Umbilical cord (tissue), 1 donor: ENCODE measurements at regions not wholly inside any gene's neighbourhood (a gene's known extent, or its start where the extent isn't known, plus 50 kb on each side); places are given as distances from the start of the nearest gene placed in this dataset.

ENCODE experiments used
- DNase-seq: peaks from one replicate; pipeline ENCODE4 v3.0.0-alpha.2; 2015; ENCODE audit warnings: low spot score

- DNase-seq, result no peak
Observed at GRCh38 chr2:215770668-215771067, 242.7 kb downstream of the MREG start.

- no peak for DNase-seq
Observed at GRCh38 chr2:215769246-215769645, 244.1 kb downstream of the MREG start.

- no peak for DNase-seq
Observed at GRCh38 chr2:215767625-215768024, 245.7 kb downstream of the MREG start.

DNA sequence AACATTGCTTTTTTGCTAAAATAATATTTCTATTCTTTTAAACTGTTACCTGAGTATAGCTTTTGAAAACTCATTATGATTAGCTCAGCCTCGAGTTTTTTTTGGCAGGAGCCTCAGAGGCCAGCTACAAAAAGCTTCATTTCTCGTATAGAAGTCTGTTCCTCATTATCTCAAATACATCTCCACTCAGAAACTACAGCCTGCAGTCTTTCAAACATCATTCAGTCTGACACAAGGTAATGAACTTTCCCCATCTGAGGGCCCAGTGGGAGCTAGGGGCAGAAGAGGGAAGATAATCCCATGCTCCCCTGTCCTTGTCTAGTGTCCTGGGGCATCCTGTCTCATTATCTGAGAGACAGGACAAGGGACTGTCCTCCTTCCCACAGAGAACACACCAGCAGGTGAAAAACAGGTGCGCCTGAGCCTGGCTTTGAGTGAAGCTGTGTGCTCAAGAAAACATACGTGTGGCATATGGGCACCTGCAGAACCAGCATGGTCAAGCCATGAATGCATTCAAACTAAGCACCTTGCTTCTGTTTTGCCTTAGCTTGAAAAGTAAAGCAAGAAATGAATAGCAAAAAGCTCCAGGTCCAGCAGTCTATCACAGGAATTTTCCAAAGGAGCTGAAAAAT, 247.5 kb downstream of the MREG start:
- DNase-seq, result no peak

GRCh38 chr2:215764441-215765048, 248.8 kb downstream of the MREG start:
- DNase-seq, result no peak

GRCh38 chr2:215760557-215760956, 252.8 kb downstream of the MREG start:
- DNase-seq, result no peak

DNA sequence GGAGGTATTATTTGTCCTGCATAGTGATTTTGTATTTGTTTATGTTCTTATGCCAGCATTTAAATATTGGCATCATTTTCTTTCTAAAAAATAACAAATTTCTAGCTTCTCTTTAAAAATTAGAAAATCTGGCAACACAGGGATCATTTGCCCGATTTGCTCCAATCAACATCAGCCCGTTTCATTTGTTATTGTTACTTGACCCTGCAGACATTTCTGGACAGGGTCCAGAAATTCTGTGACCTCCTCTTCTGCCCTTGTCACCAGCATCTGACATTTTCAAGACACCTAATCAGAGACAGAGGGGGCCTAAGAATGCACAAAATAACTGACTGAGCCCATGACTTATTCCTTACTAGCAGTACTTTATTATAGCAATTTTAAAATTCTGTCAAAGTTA, 253.3 kb downstream of the MREG start:
- no peak for DNase-seq

DNA sequence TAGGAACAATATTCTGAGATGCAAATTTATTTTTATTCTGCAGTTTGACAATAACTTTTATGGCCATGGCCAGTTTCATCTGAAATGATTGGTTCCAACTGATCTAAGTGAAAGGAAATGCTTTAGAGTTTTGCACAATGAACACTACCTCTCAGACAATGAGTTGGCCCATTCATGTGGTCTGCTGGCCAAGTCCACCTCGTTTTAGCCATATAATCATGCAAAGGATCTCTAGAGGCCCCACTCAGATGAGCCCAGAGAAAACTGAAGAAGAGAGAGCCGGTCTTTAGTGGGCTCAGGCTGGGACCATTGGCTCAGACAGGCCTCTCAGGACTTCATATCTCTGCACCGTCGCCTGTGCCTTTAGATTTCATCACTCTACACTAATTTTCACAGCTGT, 254.7 kb downstream of the MREG start:
- no peak for DNase-seq

DNA sequence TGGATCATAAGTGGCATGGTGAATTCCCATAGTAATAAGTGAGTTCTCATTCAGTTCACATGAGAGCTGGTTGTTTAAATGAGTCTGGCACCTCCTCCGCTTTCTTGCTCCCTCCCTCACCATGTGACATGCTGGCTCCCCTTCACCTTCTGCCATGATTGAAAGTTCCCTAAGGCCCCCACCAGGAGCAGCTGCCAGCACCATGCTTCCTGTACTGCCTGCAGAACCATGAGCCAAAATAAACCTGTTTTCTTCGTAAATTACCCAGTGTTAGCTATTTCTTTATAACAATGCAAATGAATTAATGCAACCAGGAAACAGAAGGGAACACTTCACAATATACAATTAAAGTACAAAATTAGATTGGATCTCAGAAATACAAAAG, 257.0 kb downstream of the MREG start:
- no peak for DNase-seq

DNA sequence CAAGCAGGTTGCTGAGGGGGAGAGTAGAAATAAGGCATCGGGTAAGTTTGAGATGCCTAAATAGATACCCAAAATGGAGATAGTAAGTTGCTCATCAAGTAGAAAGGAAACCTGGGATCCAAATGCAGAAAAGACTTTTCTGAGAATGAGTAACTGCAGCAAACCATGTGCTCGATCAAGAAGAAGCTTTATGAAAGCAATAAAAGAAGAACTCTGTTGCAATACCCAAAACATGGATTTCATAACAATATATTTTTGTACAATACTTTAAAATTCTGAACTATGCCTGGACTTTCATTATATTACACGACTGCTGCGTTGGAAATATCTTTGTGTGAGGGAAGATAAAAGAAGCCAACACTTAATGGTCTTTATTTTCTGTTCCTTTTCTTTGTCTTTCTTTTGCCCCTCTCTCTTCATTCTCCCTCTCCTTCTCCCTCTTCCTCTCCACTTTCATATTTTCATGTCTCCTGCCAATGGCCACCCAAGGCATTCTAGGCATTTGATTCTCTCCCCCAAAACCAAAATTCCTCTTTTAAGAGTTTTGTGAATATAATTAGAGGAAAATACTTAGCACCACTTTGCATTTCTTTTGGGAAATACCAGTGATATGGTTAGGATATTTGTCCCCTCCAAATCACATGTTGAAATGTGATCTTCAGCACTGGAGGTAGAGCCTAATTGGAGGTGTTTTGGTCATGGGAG, 257.6 kb downstream of the MREG start:
- no peak for DNase-seq

GRCh38 chr2:215754546-215754945, 258.8 kb downstream of the MREG start:
- DNase-seq, result no peak

DNA sequence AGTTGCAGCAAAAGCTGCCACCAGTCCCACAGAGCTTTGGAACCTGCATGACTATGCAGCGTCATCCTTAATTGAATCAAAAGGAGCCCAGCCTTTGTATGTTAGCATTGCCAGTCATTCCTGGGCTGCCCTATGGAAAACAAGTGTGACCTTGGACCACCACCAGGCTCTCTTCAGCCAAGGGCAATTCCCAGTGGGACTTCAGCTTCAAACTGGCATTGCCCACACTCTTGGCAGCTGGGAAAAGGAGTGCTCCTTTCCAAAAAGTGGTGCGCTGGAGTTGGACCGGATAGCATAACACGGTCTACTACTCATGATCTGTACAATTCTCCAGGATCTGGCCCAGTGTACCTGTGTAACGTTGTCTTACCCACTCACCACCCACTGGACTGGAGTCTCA, 259.5 kb downstream of the MREG start:
- DNase-seq, result no peak

- DNase-seq, result no peak
Observed at GRCh38 chr2:215752991-215753390, 260.4 kb downstream of the MREG start.

- no peak for DNase-seq
Observed at GRCh38 chr2:215752436-215752835, 260.9 kb downstream of the MREG start.

- DNase-seq, result no peak
Observed at GRCh38 chr2:215751911-215752272, 261.5 kb downstream of the MREG start.

DNA sequence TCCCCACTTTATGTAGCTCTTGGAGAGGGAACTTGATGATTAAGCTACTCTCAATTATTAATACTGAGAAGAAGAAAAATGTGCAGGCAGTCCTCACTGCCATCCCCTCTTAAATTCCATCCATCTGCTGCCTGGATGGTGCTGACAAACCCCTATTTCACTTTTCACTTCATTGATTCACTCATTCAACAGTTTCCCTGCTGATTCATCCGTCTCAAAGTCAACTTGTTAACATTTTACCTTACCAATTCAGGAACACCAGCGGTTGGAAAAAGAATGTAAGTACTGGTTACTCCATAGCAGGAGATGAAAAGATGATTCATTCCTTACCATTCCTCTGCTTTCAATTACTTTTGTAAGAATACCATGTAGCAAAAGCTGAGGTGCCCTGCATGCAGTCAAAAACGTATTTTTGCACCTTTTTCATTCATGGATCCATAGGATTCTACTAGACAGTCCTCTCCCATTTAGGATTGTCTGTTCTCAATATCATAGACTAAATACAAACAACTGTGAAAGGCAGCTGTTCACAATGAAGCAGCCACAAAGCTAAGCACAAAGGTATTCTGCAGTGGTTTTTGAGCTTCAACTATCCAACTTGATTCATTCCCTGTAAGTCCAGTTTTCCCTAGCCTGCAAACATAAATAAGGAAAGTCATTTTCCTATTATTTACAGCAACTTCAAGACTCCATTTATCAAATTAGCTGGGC, 262.0 kb downstream of the MREG start:
- no peak for DNase-seq

- DNase-seq, result no peak
Observed at GRCh38 chr2:215750763-215751162, 262.6 kb downstream of the MREG start.

DNA sequence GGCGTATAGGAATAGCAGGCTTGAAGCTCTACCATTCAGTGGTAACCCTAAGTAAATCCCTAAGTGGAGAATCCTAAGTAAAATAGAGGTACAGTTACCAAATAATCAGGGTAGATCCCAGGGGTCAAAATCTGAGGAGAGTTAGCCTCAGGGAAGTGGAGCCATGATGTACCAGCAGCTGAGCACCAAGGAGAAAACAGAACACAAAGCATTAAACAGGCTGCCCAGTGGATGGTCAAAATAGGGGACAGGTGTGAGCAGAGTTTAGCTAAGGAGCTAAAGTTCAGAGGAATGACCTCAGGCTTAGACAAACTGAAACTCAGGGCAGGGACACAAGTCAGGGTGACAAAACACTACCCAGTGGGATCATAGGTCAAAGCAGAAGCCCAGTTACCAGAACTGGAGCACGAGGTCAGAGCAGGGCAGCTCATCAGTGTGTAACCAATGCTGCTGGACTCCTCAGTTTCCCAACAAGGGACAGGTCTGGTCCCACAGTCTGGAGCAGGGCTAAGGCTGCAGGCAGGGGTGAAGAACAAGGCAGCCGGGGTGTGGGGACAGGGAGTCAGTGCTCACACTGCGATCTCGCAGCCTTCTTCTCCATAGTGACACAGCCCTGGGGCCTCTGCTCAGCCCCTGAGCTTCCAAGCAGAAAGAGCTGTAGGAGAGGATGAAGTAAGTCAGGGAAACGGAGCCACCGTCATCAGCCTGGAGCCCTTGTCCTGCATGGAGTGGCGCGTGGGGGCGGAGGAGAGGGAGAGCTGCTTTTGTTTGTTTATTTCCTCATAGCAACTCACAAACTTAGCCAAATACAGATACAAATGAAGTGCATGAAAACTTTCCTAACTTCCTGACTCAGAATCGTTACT, 264.0 kb downstream of the MREG start:
- DNase-seq, result no peak

DNA sequence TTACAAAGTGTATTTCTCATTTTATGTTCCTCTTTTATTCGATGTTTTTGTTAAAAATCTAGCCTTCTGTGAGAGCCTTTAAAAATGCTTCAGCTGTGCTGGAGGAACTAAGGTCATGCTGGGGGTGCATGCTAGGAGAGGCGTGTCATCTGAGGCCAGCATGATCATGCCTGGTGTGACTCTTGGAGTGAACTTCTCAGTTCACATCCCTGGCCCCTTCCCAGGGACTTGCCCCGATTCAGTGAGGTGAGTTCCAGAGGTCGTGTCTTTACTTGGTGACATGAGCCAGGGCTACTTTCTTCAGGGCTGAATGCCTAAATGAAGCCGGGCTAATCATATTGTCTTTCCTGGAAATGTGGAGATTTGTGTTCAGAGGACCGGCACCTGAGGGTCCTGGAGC, 264.9 kb downstream of the MREG start:
- DNase-seq, result no peak

DNA sequence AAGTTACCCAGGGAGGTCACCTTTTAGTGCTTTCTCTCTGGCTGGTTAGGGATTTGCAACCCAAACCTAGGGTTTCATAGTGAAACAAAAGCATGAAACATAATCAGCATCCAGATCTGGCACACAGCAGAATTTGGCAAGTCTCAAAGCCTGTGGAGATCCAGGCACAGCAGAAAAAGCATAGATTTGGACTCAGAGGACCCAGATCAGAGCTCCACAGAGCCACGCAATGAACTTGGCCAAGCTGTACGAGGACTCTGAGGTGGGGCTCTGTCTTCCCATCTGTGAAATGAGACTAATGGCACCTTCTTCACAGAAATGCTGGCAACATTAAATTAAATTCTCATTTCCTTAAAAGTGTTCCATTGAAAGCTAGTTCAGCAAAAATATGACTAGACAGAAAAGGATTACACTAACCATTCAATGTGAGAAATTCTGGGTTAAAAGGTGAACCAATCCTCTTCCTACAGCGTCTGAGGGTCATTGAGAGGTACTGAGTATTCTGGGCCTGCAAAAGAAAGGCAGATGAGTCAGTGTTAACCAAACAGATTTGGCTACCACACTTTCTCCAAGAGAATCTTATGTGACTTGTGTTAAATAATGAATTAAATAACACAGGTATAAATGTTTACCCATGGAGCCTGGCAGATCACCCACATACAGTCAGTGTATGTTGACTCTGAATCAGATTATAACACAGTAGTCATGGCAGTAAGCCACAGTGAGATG, 266.3 kb downstream of the MREG start:
- DNase-seq, result no peak
